GM18502 (cell line): ENCODE measurements at regions not wholly inside any gene's neighbourhood (a gene's known extent, or its start where the extent isn't known, plus 50 kb on each side); places are given as distances from the start of the nearest gene placed in this dataset.

ENCODE experiments used
- ATAC-seq: cut with Tn5 transposase; IDR thresholded peaks from one replicate; pipeline ENCODE4 v1.9.1; 2021; ENCODE audit warnings: mild to moderate bottlenecking; ENCODE audit not compliant: unreplicated experiment, poor library complexity

DNA sequence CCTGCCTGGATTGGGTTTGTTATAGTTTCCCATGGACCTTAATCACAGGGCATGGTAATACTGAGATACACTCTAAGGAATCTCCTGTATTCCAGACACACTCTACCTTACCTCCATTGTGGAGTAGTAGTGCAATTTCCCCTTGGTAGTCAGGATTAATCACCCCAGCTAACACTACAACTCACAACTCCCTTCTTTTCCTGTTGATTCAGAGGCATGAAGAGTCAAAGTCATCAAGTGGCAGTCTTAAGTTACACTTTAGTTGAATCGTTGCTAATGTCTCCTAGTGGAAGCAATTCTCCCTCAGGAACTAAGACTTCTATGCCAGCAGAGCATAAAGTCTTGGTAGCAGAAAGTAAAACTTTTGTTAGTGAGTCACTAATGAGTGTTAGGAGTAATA lies 122.7 kb upstream of the APC start:
- ATAC-seq, result no peak

DNA sequence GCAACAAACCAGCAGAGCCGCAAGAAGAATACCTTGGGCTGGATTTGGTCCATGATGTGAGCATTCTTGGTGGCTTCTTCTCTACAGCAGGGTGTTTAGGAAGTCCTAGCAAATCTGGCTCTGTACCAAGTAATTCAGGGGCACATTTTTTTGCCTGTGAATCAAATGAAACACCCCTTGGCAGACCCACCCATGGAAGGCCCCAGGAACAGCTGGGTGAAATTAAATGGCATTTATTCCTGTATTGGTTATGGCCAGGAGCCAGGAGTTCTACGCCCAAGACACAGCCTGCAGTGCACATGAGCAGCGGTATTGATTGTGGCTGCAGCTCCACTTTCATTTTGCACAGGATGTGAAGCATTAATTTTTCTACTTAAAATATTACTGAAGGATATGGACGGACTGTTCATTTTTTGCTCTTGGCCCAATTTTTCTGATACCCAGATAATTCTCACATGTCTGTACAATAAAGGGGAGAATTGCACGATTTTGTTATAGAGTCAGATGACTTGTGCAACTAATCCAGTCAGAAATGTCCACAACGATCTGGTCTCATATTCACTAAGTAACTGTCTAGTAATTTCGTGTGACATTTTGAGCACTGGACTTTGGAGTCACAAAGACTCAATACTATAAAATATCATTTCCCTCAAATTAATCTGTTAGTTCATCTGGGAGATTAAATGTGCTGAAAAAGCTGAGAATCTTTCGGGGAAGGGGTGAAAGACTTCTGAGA lies 120.7 kb upstream of the APC start:
- no peak for ATAC-seq

GRCh38 chr5:112625246-112625645 lies 112.4 kb upstream of the APC start:
- ATAC-seq, result no peak

DNA sequence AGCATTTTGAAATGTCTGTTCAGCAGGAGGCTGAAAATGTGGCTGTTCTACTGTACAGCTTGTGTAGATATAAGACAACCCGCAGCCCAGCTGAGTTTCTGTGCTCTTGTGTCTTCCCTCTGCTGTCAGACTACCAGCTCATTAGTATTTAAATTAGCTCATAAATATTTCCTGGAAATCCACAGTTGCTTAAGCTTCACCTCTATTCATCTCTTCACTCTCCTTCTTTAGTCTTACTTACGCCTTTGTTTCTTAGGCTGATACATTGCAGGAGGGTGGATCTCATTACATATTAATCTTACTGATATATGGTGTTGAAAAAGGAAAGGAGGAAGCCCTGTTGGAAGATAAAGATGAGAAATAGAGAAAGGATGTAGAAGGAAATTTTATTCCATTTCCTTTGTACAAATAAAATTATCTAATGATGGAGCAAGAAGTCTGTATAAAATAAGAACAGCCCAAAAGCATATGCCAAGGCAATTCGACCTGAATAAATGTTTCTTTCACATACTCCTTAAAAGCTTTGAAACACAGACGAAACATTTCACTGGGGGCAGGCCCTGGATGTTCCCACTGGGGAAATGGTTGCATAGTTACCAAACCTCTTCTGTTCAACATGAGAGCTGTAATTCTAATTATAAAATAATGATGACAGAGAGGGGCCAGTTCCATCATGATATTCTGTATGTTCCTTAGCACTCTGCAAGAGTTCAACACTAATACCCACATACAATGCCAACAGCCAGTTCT lies 111.8 kb upstream of the APC start:
- ATAC-seq, result no peak

DNA sequence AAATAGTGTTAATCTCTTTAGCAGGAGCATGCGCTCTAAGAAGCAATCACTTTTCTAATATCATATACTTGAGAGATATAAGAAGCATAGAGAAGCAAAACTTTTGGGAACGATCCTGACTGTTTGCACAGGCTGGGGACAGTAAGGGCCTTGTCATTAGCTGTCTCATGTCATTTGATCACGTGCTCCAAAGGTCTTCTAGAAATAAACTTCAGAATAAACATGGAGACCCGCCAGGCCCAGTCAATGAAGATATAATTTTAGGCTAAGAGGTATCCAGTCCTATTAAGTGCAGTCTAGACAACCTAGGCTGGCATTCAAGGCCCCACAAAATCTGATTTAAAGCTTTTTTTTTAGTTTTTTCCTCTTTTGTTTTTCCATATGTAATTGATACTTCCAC lies 111.0 kb upstream of the APC start:
- ATAC-seq, result no peak

DNA sequence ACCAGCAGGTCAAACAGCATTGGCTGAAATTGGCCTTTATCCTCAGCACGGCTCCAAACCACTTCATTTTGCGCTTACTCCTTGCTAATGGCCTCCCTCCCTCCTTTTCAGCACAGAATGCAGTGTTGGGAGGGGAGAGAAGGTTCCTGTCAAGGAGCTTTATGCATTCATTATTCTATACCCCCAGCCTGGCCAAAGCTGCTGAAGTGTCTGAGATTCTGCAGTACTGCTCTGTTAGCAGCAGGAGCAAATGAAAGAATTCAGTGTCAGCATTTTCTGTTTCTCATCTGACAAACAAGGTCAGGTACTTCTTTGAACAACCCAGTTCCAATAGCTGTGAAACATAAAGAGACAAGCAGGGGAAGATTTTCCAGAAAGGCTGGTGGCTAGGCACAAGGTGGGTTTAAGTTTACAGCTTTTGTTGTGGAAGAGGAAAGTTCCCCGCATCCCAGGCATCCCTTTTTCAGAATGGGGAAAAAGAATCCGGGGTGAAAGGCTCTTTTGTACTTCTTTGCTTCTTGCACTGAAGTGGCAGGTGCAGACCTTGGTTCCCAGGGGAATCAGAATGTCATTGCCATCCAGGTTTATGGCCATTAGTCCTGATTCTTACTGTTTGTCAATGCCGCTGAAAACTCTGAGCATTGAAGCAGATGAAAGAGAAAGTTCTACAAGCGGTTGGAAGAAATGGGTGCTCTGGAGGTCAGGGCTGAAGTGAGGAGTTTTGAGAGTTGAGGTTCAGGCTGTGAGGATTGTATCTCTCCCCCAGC lies 109.3 kb upstream of the APC start:
- no peak for ATAC-seq

DNA sequence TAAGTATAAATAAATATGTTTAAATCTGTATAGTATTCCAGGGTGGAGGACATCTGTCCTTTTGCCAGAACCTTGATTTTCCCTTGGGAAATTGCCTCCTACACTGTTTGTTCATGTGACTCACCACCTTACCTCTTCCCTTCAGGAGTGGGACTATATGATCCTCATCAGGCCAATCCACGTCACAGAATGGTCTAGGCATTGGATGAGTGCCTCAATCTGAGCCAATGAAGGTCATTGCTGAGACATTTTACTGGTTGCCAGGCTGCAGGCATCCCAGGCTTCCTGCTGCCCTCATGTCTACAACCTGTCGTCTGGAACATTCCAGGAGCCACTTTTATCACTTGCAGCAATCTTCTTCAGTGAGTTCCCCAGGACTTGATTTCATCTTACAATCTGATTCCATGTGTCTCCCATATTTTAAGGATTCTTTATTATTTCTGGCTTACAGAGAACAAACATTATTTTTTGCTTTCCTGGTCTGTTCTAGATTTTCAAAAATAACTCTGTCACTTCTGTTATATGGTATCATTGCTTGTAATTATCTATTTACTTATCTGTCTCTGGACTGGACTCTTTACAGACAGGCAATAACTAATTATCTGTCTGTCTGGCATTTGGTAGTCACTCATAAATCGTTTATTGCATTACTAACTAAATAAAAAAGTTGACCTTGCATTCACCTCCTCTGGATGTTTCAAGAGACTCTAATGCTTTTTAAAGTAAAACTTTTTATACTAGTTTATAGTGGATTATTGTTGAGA lies 107.3 kb upstream of the APC start:
- ATAC-seq, result no peak

- no peak for ATAC-seq
These were observed 103.5 kb upstream of the APC start for GRCh38 chr5:112634166-112634565.

DNA sequence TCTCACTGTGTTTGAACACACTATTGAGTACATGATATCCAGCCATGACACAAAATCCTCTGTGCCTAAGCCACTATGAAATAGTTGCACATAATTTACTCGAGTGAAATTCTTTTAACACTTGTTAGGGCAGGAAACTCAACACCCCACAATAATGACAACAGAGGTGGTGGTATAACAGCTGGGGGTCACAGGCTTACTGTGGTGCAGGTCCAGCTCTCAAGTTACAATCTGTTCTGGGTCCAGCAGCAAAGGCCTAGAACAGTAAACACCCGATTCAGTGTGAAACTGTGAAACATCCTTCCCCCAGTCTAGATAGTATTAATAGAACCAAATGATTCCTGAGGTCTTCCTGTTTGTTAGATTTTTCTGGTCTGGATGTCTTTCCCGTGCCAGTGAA lies 102.9 kb upstream of the APC start:
- no peak for ATAC-seq

GRCh38 chr5:112635276-112635675 lies 102.4 kb upstream of the APC start:
- no peak for ATAC-seq

GRCh38 chr5:112635771-112636731 lies 101.6 kb upstream of the APC start:
- ATAC-seq, result no peak

DNA sequence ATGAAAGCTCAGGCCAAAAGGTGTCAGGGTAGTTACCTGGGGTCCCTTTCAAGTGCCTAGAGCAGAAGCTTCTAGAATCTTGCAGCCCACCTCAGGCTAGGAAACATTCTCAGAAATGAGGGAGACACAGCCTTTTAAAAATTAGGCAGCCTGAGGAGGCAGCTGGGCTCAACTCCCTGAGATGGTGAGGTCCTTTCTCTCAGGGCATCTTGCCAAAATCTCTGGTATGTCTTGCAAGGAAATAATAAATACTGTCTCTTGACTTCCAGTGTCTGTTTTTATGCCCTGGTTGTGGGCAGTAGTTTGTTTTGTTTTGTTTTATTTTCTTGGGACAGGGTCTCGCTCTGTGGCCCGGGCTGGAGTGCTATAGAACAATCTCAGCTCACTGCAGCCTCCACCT lies 100.9 kb upstream of the APC start:
- ATAC-seq, result no peak

GRCh38 chr5:112637343-112637742 lies 100.3 kb upstream of the APC start:
- no peak for ATAC-seq

DNA sequence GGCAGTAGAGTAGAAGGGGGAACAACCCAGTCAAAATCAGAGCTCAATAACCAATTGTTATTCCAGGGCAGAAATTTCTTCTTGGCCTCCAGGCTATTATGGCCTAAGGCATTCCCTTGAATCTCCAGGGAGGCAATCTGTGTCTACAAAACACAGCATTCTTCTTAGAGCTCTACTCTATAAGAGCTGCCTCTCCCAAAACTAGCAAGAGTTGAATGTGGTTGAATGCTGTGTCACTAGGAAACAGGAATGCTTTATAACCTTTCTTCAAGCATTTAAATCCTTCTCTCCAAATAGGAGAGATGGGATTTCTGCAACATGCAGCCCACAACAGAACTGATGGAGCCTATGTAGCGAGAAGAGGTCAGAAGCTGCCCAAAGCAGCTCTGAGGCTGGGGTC lies 97.1 kb upstream of the APC start:
- no peak for ATAC-seq

- no peak for ATAC-seq
These were observed 96.1 kb upstream of the APC start for GRCh38 chr5:112641515-112642110.

DNA sequence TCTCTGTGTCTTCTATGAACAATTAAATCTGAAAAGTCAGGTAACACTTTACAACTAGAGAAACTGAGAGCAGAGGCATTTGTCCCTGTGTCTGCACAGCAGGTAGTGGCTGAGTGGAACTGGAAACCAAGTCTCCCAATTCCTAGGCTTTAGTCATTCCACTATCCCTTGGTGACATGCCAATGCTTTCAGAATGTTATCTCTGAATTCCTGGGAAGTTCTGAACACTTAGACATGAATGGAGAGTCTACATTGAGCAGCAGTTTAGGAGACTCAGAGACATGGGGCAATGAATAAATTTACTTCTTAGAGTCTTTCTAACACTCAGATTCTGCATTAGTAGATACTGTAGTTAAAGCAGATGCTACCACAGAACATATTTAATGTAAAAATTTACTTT lies 94.8 kb upstream of the APC start:
- ATAC-seq, result no peak

DNA sequence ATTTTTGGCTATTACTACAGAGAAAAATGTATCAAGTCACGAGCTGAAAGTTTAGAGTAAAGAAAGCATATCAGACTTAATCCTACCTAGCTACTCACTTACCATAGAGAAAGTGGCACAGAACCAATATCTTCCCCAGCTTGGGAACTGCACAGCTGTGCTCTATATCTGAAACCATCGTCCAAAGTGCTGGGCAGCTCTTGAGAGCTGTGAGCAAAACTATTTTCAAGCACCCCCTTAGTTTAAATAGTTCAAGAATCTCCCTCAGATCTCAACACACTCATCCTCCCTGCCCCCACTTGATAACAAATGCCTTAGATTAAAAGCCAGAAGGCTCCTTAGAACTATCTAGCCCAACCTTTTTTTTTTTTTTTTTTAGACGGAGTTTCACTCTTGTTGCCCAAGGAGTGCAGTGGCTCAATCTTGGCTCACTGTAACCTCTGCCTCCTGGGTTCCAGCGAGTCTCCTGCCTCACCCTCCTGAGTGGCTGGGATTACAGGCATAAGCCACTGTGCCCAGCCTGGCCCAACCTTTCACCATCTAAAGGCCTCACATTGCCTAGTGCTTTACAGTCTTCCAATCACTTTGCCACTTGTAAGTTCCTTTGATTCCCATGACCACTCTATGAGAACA lies 94.2 kb upstream of the APC start:
- ATAC-seq, result no peak

GRCh38 chr5:112646139-112646936 lies 91.3 kb upstream of the APC start:
- no peak for ATAC-seq
